HepG2 (cell line): ENCODE measurements at regions not wholly inside any gene's neighbourhood (a gene's known extent, or its start where the extent isn't known, plus 50 kb on each side); places are given as distances from the start of the nearest gene placed in this dataset.

Source experiments
- FOSL2 ChIP-seq: sonication (generic); formaldehyde crosslinking; IDR thresholded peaks from 2 replicates; pipeline ENCODE4 v1.4.0; 2020; ENCODE audit warnings: missing genetic modification reagents
- POLR2A ChIP-seq, 2 experiments: IDR thresholded peaks; 2 replicates each; pipeline ENCODE4 v1.6.1; 2011; ENCODE audit warnings: low read depth in 2 of 2, low read length in 2 of 2, mild to moderate bottlenecking in 1 of 2, moderate library complexity in 1 of 2; ENCODE audit not compliant: insufficient read depth in 1 of 2
- ZNF225 ChIP-seq: sonication (generic); formaldehyde crosslinking; IDR thresholded peaks from 2 replicates; pipeline ENCODE4 v1.4.0; 2020; ENCODE audit warnings: mild to moderate bottlenecking, missing genetic modification reagents
- TF ChIP-seq, protein P1 (sequence below): sonication (generic); formaldehyde crosslinking; IDR thresholded peaks from 2 replicates; pipeline ENCODE4 v1.5.0; 2020; ENCODE audit warnings: mild to moderate bottlenecking, missing genetic modification reagents, moderate library complexity

DNA sequence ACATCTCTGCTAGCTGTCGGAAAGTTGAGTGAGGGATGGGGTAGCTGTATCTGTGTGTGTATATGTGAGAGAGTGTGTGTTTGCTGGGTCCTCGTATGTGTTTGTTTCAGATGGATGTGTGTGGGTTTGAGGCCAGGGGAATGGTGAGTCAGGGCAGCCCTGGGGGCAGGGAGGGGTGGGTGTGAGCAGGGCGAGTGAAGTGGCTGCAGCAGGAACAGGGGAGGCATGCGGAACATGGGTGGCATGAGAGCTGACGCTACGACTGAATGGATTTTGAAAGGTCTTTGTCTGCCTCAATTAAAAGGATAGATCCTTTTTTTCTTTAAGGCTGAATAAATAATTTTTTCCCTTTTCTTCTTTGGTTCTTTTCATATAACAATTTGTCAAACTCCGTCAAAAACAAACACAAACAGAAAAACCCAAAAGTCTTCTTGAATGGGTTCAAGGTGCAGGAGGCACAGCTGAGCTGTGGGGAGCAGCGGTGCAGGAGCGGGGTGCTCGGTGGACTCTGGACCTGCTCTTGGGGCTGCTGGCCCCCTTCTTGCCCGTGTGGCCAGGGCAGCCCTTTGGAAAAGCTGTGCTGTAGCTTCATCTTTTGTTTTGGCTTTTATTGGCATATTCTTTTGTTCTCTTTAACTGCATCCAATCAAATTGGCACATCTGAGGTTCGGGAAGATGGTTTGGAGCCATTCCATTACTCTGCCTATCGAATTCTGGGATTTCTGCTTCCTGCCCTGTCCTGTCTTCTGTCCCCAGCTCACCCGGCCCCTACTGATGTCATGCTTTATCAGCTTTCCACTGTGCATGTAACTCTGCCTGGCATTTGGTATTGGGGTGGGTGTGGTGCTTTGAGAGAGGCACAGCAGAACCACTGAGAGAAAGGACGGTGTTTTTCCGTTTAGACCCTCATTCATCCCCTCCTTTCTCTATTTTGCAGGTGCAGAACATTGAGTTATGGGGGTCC lies 80.1 kb downstream of the ADAMTS15 start:
- TF ChIP-seq POLR2A (IDR thresholded peaks at IDR 0.05; ENCODE audit: insufficient read depth in 1 of 2, low read depth in 2 of 2, low read length in 2 of 2) (no peak), ZNF225 (CRISPR knock-in tag) (no peak), FOSL2 (CRISPR knock-in tag) (no peak)
- TF ChIP-seq, protein P1, sequence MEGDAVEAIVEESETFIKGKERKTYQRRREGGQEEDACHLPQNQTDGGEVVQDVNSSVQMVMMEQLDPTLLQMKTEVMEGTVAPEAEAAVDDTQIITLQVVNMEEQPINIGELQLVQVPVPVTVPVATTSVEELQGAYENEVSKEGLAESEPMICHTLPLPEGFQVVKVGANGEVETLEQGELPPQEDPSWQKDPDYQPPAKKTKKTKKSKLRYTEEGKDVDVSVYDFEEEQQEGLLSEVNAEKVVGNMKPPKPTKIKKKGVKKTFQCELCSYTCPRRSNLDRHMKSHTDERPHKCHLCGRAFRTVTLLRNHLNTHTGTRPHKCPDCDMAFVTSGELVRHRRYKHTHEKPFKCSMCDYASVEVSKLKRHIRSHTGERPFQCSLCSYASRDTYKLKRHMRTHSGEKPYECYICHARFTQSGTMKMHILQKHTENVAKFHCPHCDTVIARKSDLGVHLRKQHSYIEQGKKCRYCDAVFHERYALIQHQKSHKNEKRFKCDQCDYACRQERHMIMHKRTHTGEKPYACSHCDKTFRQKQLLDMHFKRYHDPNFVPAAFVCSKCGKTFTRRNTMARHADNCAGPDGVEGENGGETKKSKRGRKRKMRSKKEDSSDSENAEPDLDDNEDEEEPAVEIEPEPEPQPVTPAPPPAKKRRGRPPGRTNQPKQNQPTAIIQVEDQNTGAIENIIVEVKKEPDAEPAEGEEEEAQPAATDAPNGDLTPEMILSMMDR (CRISPR knock-in tag), result no peak
